T-helper 17 cell (primary cell): ENCODE measurements at regions not wholly inside any gene's neighbourhood (a gene's known extent, or its start where the extent isn't known, plus 50 kb on each side); places are given as distances from the start of the nearest gene placed in this dataset.
"Not testable (repeated sequence)": the region's sequence is repeated elsewhere in the genome, so short reads cannot be mapped to it uniquely, and the experiment has no call there.

ENCODE experiments used
- ATAC-seq: fragments of 150-1000 bp; cut with Tn5 transposase; 2 replicates; pipeline ENCODE4 v1.10.0; 2021; ENCODE audit warnings: mild to moderate bottlenecking, moderate library complexity
- DNase-seq, 3 donors: peaks; one replicate each; pipeline versions ENCODE4 v3.0.0 to v3.0.0-alpha.2; 2020 to 2021
- H3K9me3 ChIP-seq: one replicate; pipeline ENCODE4 v1.7.0; 2013; ENCODE audit warnings: low read length, mild to moderate bottlenecking; ENCODE audit not compliant: control insufficient read depth, poor library complexity, severe bottlenecking
- H3K27ac Mint-ChIP-seq: one replicate; pipeline ENCODE4 v1.8.0; 2022; ENCODE audit warnings: mild to moderate bottlenecking, moderate library complexity, mixed read lengths
- H3K27me3 Mint-ChIP-seq: one replicate; pipeline ENCODE4 v1.8.0; 2022; ENCODE audit warnings: mixed read lengths
- H3K36me3 Mint-ChIP-seq: one replicate; pipeline ENCODE4 v1.8.0; 2022; ENCODE audit warnings: low read depth, mixed read lengths
- H3K4me1 Mint-ChIP-seq: one replicate; pipeline ENCODE4 v1.8.0; 2022; ENCODE audit warnings: mild to moderate bottlenecking, mixed read lengths
- H3K4me3 Mint-ChIP-seq: one replicate; pipeline ENCODE4 v1.8.0; 2022; ENCODE audit warnings: mild to moderate bottlenecking, moderate library complexity, mixed read lengths

DNA sequence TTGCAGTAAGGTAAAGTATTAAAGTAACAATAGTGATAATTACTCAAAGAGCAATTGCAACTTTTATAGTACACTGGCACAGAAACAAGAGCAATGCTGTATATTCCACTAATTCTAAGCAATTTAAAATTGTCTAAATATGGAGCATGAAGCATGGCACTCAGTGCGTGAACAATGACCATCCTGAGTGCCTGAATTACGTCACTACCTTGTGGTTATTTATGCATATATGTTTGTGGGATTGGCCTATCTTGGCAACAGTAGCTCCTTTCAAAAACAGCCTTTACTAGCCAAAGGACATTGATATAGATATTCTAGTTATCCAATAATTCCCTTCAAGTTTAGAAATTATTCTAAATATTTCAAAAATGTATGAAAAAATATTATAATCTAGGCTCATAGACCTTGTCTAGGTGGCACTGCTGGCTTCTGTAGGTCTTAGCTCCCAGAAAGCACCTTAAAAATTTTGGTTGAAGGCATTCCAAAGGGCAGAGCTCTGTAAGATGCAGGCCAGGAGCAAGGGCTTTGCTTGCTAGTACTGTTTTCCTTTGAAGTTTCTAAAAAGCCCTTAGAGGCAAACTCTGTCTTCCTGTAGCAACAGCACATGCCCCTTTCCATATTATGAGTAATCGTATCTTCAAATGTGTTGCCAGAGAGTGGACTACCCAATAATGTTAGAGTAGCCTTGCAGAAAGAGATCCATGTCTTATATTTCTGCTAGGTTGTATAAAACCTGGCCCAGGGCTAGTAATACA is 719.3 kb downstream of the NR2F1-AS1 start:
- H3K4me1 Mint-ChIP-seq, result no peaks in the 10 kb centered on the region
- ATAC-seq, result no peak

DNA sequence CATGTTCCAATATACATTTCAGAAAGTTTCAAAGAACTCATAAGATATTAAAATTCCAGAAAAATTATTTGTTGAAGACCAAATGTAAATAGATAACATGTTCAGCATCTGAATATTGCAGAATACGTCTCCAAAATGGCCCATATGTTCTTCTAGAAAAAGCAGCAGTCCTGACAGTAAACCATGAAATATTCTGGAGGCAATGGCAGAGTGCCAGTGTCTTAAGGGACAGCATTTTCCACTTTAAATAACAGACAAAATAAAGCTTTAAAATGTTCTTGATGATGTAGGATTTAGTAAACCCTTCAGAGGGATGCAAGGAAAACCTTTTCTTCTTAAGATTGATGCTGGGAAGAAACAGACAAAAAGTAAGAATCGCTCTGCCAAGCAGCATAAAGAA is 721.0 kb downstream of the NR2F1-AS1 start:
- Mint-ChIP-seq H3K4me3 (no peak overlapping the region), H3K4me1 (no peaks in the 10 kb centered on the region), H3K36me3 (no peaks in the 10 kb centered on the region), H3K27ac (no peak overlapping the region), H3K27me3 (no peaks in the 10 kb centered on the region)
- DNase-seq, result no peak
- ATAC-seq, result no peak
- H3K9me3 ChIP-seq, result no peaks in the 10 kb centered on the region

More for the DNA sequence above, 719.3 kb downstream of the NR2F1-AS1 start:
- no peaks in the 10 kb centered on the region for H3K9me3 ChIP-seq
- Mint-ChIP-seq H3K4me3 (no peak overlapping the region), H3K36me3 (no peaks in the 10 kb centered on the region), H3K27ac (no peak overlapping the region), H3K27me3 (no peaks in the 10 kb centered on the region)
- no peak for DNase-seq

DNA sequence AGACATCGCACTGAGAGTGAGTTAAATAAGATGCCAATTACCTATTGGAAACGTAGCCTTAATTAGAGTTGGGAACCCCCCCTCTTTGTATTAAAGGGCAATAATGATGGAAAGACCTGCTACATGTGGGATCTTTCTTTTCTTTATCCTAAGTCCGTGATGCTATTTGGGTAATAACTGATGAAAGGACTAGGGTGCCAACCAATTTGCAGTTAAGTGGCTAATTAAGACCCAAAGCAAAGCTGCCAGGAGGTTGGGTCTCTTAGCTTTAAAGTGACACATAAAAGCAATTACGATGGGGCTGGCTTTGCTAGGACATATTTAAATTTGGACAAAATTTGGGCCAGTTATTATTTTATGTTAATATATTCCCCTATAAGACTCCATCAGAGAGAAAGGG is 728.8 kb downstream of the NR2F1-AS1 start:
- Mint-ChIP-seq H3K27ac (no peak overlapping the region), H3K27me3 (no peaks in the 10 kb centered on the region)
- no peak for ATAC-seq

DNA sequence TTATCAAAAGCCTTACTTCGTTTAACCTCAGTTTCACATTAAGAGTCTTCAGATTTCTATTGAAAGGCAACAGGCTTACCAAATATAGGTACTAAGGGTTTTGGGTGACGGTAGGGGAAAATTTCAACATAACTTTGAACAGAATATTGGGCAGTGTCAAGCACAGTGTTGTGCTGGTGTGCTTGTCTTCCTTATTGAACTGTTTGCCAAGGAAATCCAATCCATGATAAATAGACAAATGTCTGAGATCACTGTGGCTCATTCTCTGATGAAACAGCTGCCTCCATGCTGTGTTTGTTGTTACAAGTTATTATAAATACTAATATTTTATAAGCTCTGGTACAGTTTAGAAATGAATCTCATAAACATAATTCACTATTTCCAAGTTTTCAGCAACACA is 730.1 kb downstream of the NR2F1-AS1 start:
- no peaks in the 10 kb centered on the region for H3K9me3 ChIP-seq
- Mint-ChIP-seq H3K4me1 (no peaks in the 10 kb centered on the region), H3K36me3 (no peaks in the 10 kb centered on the region), H3K4me3 (no peak overlapping the region), H3K27me3 (no peaks in the 10 kb centered on the region), H3K27ac (no peak overlapping the region)
- ATAC-seq, result no peak
- DNase-seq, result no peak

More for the DNA sequence above, 728.8 kb downstream of the NR2F1-AS1 start:
- no peak for DNase-seq
- no peaks in the 10 kb centered on the region for H3K9me3 ChIP-seq
- no peaks in the 10 kb centered on the region for H3K36me3 Mint-ChIP-seq
- no peak overlapping the region for H3K4me3 Mint-ChIP-seq
- H3K4me1 Mint-ChIP-seq, result no peaks in the 10 kb centered on the region

DNA sequence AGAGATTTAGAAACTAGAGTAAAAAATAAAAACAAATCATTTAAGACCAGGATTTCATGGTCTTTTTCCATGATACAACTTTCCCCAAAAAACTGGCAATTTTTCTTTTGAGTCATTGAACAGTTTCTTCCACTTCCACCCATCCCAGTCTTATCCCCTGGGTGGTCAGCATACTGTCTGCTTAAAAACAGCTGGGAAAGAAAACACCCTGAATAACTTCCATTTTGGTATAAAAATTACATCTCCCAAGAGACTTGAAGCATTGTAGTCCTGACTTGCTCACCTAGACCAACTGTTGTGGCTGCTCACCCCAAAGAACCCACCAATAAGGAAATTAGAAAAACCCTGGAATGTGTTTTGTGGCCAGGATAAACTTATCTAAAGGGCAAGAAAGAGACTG is 731.3 kb downstream of the NR2F1-AS1 start:
- no peak for ATAC-seq
- Mint-ChIP-seq H3K36me3 (no peaks in the 10 kb centered on the region), H3K27me3 (no peaks in the 10 kb centered on the region), H3K27ac (no peak overlapping the region), H3K4me3 (no peak overlapping the region), H3K4me1 (no peaks in the 10 kb centered on the region)
- DNase-seq, result no peak
- no peaks in the 10 kb centered on the region for H3K9me3 ChIP-seq

DNA sequence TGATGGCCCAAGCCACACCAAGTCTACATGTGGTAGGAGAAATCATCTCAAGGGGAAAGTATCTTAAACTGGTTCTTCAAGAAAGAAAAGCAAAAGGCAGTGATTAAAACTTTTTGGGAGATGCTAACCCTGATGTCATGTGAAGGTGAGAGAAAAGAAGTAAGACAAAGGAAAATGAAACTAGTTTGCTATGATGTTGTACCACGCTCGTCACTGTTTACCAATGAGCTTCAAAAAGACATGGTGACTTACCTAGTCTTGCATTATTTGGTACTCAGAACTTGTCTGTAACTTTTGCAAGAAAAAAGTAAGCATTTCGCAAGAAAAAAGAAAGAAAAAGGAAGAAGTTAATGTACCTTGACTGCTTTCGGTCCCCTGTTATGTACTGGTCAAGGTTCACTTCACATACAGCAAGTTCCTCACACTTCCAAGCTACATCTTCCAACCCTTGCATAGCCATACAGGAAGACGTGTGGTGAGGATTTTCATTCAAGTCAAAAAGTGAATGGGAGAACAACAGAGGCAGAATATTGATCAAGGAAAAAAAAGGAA is 739.3 kb downstream of the NR2F1-AS1 start:
- Mint-ChIP-seq H3K4me3 (no peak overlapping the region), H3K27ac (no peak overlapping the region), H3K36me3 (no peaks in the 10 kb centered on the region), H3K4me1 (no peaks in the 10 kb centered on the region), H3K27me3 (no peaks in the 10 kb centered on the region)
- ATAC-seq (no peak), DNase-seq (no peak)
- H3K9me3 ChIP-seq, result no peaks in the 10 kb centered on the region

DNA sequence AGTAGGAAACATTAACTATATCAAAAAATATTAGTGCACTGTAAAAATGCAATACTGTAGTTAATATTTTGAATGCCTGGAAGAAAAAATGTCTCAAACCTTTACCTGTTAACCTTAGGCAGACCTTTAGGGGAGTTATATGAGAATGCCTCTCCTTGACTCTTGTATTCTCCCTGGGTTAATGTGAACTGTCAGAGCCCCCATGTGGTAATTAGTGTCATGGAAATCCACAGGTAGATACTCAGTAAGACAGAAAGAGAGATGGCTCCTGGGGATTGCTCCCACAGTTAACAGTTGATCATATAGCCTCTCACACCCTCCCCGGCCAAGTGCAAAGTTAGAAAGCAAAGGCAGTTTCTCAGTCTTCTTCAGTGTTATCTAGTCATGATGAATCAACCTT is 742.8 kb downstream of the NR2F1-AS1 start:
- H3K36me3 Mint-ChIP-seq, result no peaks in the 10 kb centered on the region
- ATAC-seq, result no peak
- H3K4me3 Mint-ChIP-seq, result no peak overlapping the region
- no peak for DNase-seq
- H3K4me1 Mint-ChIP-seq, result no peaks in the 10 kb centered on the region
- no peaks in the 10 kb centered on the region for H3K27me3 Mint-ChIP-seq
- no peak overlapping the region for H3K27ac Mint-ChIP-seq
- H3K9me3 ChIP-seq, result no peaks in the 10 kb centered on the region

DNA sequence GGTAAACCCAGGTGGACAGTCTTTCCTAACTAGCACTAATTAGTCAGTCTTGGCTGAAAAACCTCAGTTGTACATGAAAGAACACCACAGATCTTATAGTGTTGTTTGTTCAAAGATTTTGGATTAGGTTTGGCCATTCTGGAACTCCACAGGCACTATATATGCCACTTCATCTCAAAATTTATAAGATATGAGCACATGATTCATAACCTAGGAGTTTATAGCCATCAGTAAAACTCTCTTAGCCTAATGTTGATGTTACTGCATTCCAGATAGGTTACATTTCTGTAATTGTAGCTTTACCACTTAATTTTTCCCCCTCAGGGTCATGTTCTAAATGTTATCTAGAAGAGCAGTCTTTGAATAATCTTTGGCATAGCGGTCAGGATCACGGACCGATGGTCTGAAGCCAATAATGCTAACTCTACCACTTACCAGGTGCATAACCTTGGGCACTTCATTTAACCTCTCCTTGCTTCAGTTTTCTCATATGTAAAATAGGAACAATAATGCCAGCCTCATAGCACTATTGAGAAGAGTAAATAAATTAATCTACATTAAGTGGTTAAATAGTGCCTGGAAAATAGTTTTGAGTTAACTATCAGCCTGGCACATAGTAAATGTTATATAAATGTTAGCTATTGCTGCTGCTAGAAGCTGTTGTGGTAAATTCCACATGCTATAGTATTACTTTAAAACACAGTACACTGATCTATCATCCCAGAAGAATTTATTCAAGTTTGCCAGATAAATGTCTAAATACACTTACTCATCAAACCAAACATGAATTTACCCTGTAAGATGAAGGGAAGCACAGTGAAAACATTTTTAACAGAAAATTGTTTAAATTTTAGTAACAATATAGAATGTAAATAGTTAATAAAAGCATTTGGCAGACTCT is 743.9 kb downstream of the NR2F1-AS1 start:
- ATAC-seq (no peak), DNase-seq (no peak)
- Mint-ChIP-seq H3K4me3 (no peak overlapping the region), H3K36me3 (no peaks in the 10 kb centered on the region), H3K4me1 (no peaks in the 10 kb centered on the region), H3K27ac (no peak overlapping the region), H3K27me3 (no peaks in the 10 kb centered on the region)
- H3K9me3 ChIP-seq, result no peaks in the 10 kb centered on the region

DNA sequence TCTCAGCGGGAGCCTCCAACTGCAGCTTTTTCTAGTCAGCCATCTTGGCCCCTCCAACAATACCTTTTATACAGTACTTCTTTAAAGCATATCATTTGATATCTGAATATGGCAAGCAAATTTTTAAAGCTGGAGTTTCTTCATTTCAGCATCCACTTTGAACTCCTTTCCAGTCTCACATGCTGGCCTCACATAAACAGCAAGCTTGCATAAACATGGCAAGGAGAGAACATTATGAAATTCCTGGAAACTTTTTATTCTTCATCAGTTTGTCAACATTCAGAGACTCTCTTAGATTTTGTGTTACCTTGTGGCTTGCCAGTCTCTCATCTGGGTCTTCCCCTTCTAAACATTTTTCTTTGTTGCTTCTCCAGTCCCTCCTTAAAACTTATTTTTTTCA is 745.3 kb downstream of the NR2F1-AS1 start:
- Mint-ChIP-seq H3K27ac (no peak overlapping the region), H3K36me3 (no peaks in the 10 kb centered on the region), H3K4me1 (no peaks in the 10 kb centered on the region), H3K4me3 (no peak overlapping the region), H3K27me3 (no peaks in the 10 kb centered on the region)
- no peaks in the 10 kb centered on the region for H3K9me3 ChIP-seq
- ATAC-seq (no peak), DNase-seq (no peak)

DNA sequence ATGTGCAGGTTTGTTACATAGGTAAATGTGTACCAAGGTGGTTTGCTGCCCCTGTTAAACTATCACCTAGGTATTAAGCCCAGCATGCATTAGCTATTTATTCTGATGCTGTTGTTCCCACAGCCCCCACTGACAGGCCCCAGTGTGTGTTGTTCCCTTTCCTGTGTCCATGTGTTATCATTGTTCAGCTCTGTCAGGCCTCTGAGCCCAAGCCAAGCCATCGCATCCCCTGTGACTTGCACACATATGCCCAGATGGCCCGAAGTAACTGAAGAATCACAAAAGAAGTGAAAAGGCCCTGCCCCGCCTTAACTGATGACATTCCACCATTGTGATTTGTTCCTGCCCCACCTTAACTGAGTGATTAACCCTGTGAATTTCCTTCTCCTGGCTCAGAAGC is 757.5 kb downstream of the NR2F1-AS1 start:
- H3K27me3 Mint-ChIP-seq, H3K36me3 Mint-ChIP-seq, ATAC-seq, H3K4me1 Mint-ChIP-seq, H3K4me3 Mint-ChIP-seq, H3K27ac Mint-ChIP-seq, DNase-seq, H3K9me3 ChIP-seq: not testable (repeated sequence)

DNA sequence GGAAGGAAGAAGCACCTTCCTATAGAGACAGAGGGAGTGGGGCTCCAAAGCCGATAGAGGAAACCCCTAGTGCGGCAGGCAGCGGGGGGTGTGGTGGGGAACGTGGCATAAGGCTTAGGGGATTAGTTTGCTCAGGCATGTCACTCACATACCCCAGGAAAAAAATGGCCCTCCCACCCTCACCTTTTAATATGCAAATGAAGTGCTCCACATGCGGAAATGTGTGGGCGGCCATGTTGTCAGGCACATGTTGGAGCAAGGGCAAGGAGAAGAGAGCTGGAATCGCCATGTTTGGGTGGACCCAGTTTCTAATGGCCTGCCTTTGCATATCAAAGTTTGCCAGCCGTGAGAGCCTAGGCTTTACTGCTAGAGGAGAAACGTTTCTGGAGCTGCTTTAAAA is 758.8 kb downstream of the NR2F1-AS1 start:
- Mint-ChIP-seq H3K36me3 (no peaks in the 10 kb centered on the region), H3K27me3 (no peaks in the 10 kb centered on the region), H3K27ac (no peak overlapping the region), H3K4me3 (no peak overlapping the region), H3K4me1 (no peaks in the 10 kb centered on the region)
- no peak for DNase-seq
- no peaks in the 10 kb centered on the region for H3K9me3 ChIP-seq
- ATAC-seq, result no peak

DNA sequence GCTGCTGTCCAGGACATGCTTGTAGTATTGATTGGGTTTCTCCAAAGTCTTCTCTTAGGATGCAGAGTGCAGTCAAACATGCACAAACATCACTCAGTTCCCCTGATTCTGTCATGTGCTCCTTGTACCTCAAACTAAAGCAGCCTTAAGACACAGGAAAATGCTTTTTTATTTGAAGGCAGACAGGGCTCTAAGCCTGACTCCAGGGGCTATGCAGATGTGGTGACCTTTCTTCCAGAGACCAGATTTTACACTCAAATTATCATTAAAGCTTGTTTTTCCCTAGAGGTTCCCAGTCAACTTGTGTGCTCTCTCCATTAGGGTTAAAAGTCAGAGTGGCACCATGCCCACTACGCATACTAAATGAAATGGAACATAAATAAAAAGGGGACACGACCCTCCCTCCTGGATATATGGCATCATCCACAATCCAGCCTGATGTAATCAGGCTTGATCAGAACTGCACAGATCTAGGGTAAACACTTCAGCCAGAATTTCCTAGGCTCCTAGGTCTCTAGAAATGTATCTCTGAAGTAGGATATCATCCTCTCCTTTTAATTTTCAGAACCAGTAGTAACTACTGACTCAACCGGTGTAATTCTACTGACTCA is 771.1 kb downstream of the NR2F1-AS1 start:
- no peak overlapping the region for H3K4me3 Mint-ChIP-seq
- H3K4me1 Mint-ChIP-seq, result no peaks in the 10 kb centered on the region
- no peak for DNase-seq
- no peak overlapping the region for H3K27ac Mint-ChIP-seq
- H3K9me3 ChIP-seq, result no peaks in the 10 kb centered on the region
- no peaks in the 10 kb centered on the region for H3K36me3 Mint-ChIP-seq
- no peaks in the 10 kb centered on the region for H3K27me3 Mint-ChIP-seq
- no peak for ATAC-seq

DNA sequence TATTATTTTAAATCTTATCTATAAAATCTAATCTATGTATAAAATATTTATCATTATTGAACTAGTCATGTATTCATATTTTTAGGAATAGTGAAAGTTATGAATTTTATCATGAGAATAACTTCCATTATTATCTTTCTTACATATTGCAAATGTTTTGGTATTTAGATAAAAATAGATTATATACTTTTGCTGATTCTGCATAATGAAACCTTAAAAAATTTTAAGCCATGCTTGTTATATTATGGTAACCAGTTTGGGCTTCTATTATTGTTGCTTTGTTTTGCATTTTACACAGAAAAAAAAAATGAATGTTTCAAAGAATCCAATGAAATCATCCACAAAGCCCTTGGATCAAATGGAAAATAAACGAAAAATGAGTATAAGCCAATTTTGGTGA is 772.5 kb downstream of the NR2F1-AS1 start:
- no peaks in the 10 kb centered on the region for H3K36me3 Mint-ChIP-seq
- no peaks in the 10 kb centered on the region for H3K27me3 Mint-ChIP-seq
- no peaks in the 10 kb centered on the region for H3K4me1 Mint-ChIP-seq
- ATAC-seq (no peak), DNase-seq (no peak)
- no peak overlapping the region for H3K27ac Mint-ChIP-seq
- H3K9me3 ChIP-seq, result no peaks in the 10 kb centered on the region
- no peak overlapping the region for H3K4me3 Mint-ChIP-seq
